ENCODE measurements at regions not wholly inside any gene's neighbourhood (a gene's known extent, or its start where the extent isn't known, plus 50 kb on each side); places are given as distances from the start of the nearest gene placed in this dataset.

GRCh38 chr15:69838994-69839393, 258.7 kb downstream of the TLE3 start:
- H3K4me3 ChIP-seq (ENCODE audit: low read depth, low read length): no peak overlapping the region

GRCh38 chr15:69841113-69841828, 256.4 kb downstream of the TLE3 start:
- DNase-seq (ENCODE audit: low read depth): no peak
- no peak overlapping the region for H3K4me3 ChIP-seq (ENCODE audit: low read depth, low read length)

More at GRCh38 chr15:69838994-69839393, 258.7 kb downstream of the TLE3 start:
- DNase-seq (ENCODE audit: low read depth): no peak
- TF ChIP-seq, protein P1, sequence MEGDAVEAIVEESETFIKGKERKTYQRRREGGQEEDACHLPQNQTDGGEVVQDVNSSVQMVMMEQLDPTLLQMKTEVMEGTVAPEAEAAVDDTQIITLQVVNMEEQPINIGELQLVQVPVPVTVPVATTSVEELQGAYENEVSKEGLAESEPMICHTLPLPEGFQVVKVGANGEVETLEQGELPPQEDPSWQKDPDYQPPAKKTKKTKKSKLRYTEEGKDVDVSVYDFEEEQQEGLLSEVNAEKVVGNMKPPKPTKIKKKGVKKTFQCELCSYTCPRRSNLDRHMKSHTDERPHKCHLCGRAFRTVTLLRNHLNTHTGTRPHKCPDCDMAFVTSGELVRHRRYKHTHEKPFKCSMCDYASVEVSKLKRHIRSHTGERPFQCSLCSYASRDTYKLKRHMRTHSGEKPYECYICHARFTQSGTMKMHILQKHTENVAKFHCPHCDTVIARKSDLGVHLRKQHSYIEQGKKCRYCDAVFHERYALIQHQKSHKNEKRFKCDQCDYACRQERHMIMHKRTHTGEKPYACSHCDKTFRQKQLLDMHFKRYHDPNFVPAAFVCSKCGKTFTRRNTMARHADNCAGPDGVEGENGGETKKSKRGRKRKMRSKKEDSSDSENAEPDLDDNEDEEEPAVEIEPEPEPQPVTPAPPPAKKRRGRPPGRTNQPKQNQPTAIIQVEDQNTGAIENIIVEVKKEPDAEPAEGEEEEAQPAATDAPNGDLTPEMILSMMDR (IDR thresholded peaks at IDR 0.05; ENCODE audit: insufficient read depth, low read depth, low read length): no peak

GRCh38 chr15:69842851-69843250, 254.9 kb downstream of the TLE3 start:
- no peak for DNase-seq (ENCODE audit: low read depth)
- no peak overlapping the region for H3K4me3 ChIP-seq (ENCODE audit: low read depth, low read length)
- TF ChIP-seq, protein P1 (IDR thresholded peaks at IDR 0.05; ENCODE audit: insufficient read depth, low read depth, low read length): no peak

More at GRCh38 chr15:69841113-69841828, 256.4 kb downstream of the TLE3 start:
- TF ChIP-seq, protein P1 (IDR thresholded peaks at IDR 0.05; ENCODE audit: insufficient read depth, low read depth, low read length): no peak

GRCh38 chr15:69843276-69843899, 254.3 kb downstream of the TLE3 start:
- TF ChIP-seq, protein P1 (IDR thresholded peaks at IDR 0.05; ENCODE audit: insufficient read depth, low read depth, low read length): no peak
- H3K4me3 ChIP-seq (ENCODE audit: low read depth, low read length): no peak overlapping the region
- DNase-seq (ENCODE audit: low read depth): no peak

DNA sequence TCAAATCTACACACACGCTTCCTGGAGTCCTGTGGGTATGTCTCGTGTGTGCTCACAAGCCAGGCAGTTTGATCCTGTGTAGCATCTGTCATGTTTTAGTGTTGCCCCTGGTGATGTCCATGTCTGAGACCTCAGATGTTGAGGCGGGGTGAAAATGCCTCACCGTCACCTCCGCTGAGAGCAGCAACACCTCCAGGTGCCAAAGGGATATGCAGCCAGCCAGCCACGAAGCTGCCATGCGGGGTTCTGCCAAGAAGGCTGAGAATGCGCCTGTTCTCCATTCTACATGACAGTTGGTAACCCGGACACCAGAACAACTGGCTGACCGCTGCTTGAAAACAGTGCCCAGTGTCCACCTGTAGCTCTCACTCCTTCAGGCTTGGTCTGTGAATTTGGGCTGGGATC, 253.8 kb downstream of the TLE3 start:
- no peak for DNase-seq (ENCODE audit: low read depth)
- TF ChIP-seq, protein P1 (IDR thresholded peaks at IDR 0.05; ENCODE audit: insufficient read depth, low read depth, low read length): no peak
- H3K4me3 ChIP-seq (ENCODE audit: low read depth, low read length): no peak overlapping the region

DNA sequence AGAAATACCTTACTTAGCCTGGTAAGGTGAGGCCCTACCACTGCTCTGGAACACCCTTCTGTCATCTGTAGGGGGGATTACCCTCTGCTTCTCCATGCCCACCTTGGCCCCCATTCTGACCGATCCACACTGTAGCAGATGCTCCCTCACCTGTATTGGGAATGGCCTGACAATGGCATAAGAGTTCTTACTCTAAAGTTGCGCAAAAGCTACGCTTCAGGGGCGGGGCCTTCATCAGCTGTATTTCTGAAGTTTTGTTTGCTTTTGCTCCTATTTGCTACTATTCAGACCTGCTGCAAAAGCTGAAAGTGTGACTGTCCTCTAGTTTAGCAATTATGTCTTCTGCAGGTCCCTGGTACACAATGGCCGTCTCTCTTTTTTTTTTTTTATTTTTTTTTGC, 252.6 kb downstream of the TLE3 start:
- DNase-seq (ENCODE audit: low read depth): no peak
- H3K4me3 ChIP-seq (ENCODE audit: low read depth, low read length): no peak overlapping the region
- TF ChIP-seq, protein P1 (IDR thresholded peaks at IDR 0.05; ENCODE audit: insufficient read depth, low read depth, low read length): no peak

All from fibroblast of villous mesenchyme (primary cell).